ENCODE measurements at regions not wholly inside any gene's neighbourhood (a gene's known extent, or its start where the extent isn't known, plus 50 kb on each side); places are given as distances from the start of the nearest gene placed in this dataset.

GRCh38 chr18:77896586-77897252 lies 647.1 kb downstream of the GALR1 start:
- DNase-seq (ENCODE audit: low spot score), result no peak
- Histone ChIP-seq H3K4me2 (ENCODE audit: low read depth, low read length) (no peak overlapping the region), H3K27me3 (ENCODE audit: control insufficient read depth in 1 of 2, insufficient read depth in 2 of 2, low read length in 2 of 2) (peaks cover 2 to 22% of the 10 kb centered on the region in 2 experiments; a peak in 3 of 5 replicates), H3K9ac (ENCODE audit: insufficient read depth, low read depth, low read length) (no peak overlapping the region), H3K36me3 (replicated peaks in 1 of 2; ENCODE audit: control insufficient read depth in 1 of 2, insufficient read depth in 2 of 2, low read length in 2 of 2) (no peaks in the 10 kb centered on the region), H3K27ac (ENCODE audit: extremely low read length, insufficient read depth, low read length) (no peak overlapping the region), H3K4me1 (ENCODE audit: insufficient read depth, low read length) (no peaks in the 10 kb centered on the region), H4K20me1 (ENCODE audit: insufficient read depth, low read length) (no peaks in the 10 kb centered on the region), H3K9me3 (ENCODE audit: low read length) (no peaks in the 10 kb centered on the region), H2AFZ (ENCODE audit: low read length) (no peak overlapping the region), H3K4me3 (replicated peaks in 1 of 3; ENCODE audit: insufficient read depth in 1 of 3, low read depth in 2 of 3, low read length in 3 of 3) (no peak overlapping the region), H3K79me2 (ENCODE audit: insufficient read depth, low read length) (no peaks in the 10 kb centered on the region)
- in situ Hi-C loops (cut with HindIII; ENCODE audit: extremely low pct_ligation_motif_present, low pct_unique_long_range_greater_than_20kb), result no loop called here
- intact Hi-C loops (cut with micrococcal nuclease; ENCODE audit: unreplicated experiment), result no loop called here
- WGBS (ENCODE audit: low lambda C conversion rate), result 18% methylated on average over 11 of the region's 12 CpGs
- FAIRE-seq, result no peak
- ChIA-PET CTCF (ENCODE audit: low intra/inter-chr PET ratio, low total read pairs) (no interaction called here), POLR2A (no interaction called here)
- no peak for ATAC-seq
- TF ChIP-seq ZFY (CRISPR knock-in tag; IDR thresholded peaks at IDR 0.05) (no peak), ZNF720 (CRISPR knock-in tag; IDR thresholded peaks at IDR 0.05) (no peak), SETDB1 (CRISPR knock-in tag; IDR thresholded peaks at IDR 0.05; ENCODE audit: borderline replicate concordance) (no peak), IKZF5 (CRISPR knock-in tag; IDR thresholded peaks at IDR 0.05) (no peak), ZSCAN9 (CRISPR knock-in tag; IDR thresholded peaks at IDR 0.05; ENCODE audit: borderline replicate concordance) (no peak)
- BruUV-seq (replicated peaks), result no TSS peak

- no peak overlapping the region for H3K9ac ChIP-seq (ENCODE audit: insufficient read depth, low read depth, low read length)
- no peaks in the 10 kb centered on the region for H4K20me1 ChIP-seq (ENCODE audit: insufficient read depth, low read length)
- H3K79me2 ChIP-seq (ENCODE audit: insufficient read depth, low read length), result no peaks in the 10 kb centered on the region
- H3K27me3 ChIP-seq (ENCODE audit: control insufficient read depth in 1 of 2, insufficient read depth in 2 of 2, low read length in 2 of 2), result peaks cover 2 to 22% of the 10 kb centered on the region in 2 experiments; a peak in 3 of 5 replicates
- ChIA-PET CTCF (ENCODE audit: low intra/inter-chr PET ratio, low total read pairs) (no interaction called here), POLR2A (no interaction called here)
- BruUV-seq (replicated peaks), result no TSS peak
- DNase-seq (ENCODE audit: low spot score) (no peak), FAIRE-seq (no peak), ATAC-seq (no peak)
- no peak overlapping the region for H2AFZ ChIP-seq (ENCODE audit: low read length)
- H3K4me2 ChIP-seq (ENCODE audit: low read depth, low read length), result no peak overlapping the region
- no peak overlapping the region for H3K4me3 ChIP-seq (replicated peaks in 1 of 3; ENCODE audit: insufficient read depth in 1 of 3, low read depth in 2 of 3, low read length in 3 of 3)
- WGBS (ENCODE audit: low lambda C conversion rate), result 0% methylated on average over 1 of the region's 8 CpGs
- intact Hi-C loops (cut with micrococcal nuclease; ENCODE audit: unreplicated experiment), result no loop called here
- in situ Hi-C loops (cut with HindIII; ENCODE audit: extremely low pct_ligation_motif_present, low pct_unique_long_range_greater_than_20kb), result no loop called here
- no peaks in the 10 kb centered on the region for H3K36me3 ChIP-seq (replicated peaks in 1 of 2; ENCODE audit: control insufficient read depth in 1 of 2, insufficient read depth in 2 of 2, low read length in 2 of 2)
- no peaks in the 10 kb centered on the region for H3K9me3 ChIP-seq (ENCODE audit: low read length)
- H3K4me1 ChIP-seq (ENCODE audit: insufficient read depth, low read length), result no peaks in the 10 kb centered on the region
- H3K27ac ChIP-seq (ENCODE audit: extremely low read length, insufficient read depth, low read length), result no peak overlapping the region
- TF ChIP-seq SIX4 (CRISPR knock-in tag; IDR thresholded peaks at IDR 0.05), result no peak
- TF ChIP-seq PHF21A (CRISPR knock-in tag; IDR thresholded peaks at IDR 0.05), result no peak
- no peak for TF ChIP-seq ZNF549 (CRISPR knock-in tag; IDR thresholded peaks at IDR 0.05)
- no peak for TF ChIP-seq KLF11 (CRISPR knock-in tag; IDR thresholded peaks at IDR 0.05)
- TF ChIP-seq ZXDC (CRISPR knock-in tag; IDR thresholded peaks at IDR 0.05), result no peak
- no peak for TF ChIP-seq CBX2 (IDR thresholded peaks at IDR 0.05; ENCODE audit: low read depth, low read length)
- no peak for TF ChIP-seq CBX2 (CRISPR knock-in tag; IDR thresholded peaks at IDR 0.05; ENCODE audit: low read depth)
- no peak for TF ChIP-seq ZFP36L2 (CRISPR knock-in tag; IDR thresholded peaks at IDR 0.05)
- TF ChIP-seq KLF13 (CRISPR knock-in tag; IDR thresholded peaks at IDR 0.05), result no peak
- no peak for TF ChIP-seq ZNF235 (CRISPR knock-in tag; IDR thresholded peaks at IDR 0.05; ENCODE audit: borderline replicate concordance)
These were observed 648.0 kb downstream of the GALR1 start for GRCh38 chr18:77897606-77898005.

Data from HepG2 (cell line).